GM12874 (cell line): ENCODE measurements at regions not wholly inside any gene's neighbourhood (a gene's known extent, or its start where the extent isn't known, plus 50 kb on each side); places are given as distances from the start of the nearest gene placed in this dataset.

ENCODE experiments used
- CTCF ChIP-seq: IDR thresholded peaks from 2 replicates; pipeline ENCODE4 v1.5.1; 2011; ENCODE audit warnings: low read depth, mild to moderate bottlenecking, control low read depth, low read length, moderate library complexity; ENCODE audit not compliant: insufficient read depth

GRCh38 chr4:19700992-19701391 is 550.7 kb upstream of the SLIT2 start:
- TF ChIP-seq CTCF, result no peak

- TF ChIP-seq CTCF, result no peak
These were observed 552.7 kb upstream of the SLIT2 start for GRCh38 chr4:19698961-19699360.

- no peak for TF ChIP-seq CTCF
These were observed 556.9 kb upstream of the SLIT2 start for GRCh38 chr4:19694812-19695211.

- TF ChIP-seq CTCF, result no peak
These were observed 557.7 kb upstream of the SLIT2 start for GRCh38 chr4:19693936-19694570.

- no peak for TF ChIP-seq CTCF
These were observed 562.2 kb upstream of the SLIT2 start for GRCh38 chr4:19689511-19689910.

GRCh38 chr4:19686456-19686855 is 565.2 kb upstream of the SLIT2 start:
- no peak for TF ChIP-seq CTCF

- TF ChIP-seq CTCF, result no peak
These were observed 567.6 kb upstream of the SLIT2 start for GRCh38 chr4:19684084-19684483.

GRCh38 chr4:19683426-19683825 is 568.3 kb upstream of the SLIT2 start:
- TF ChIP-seq CTCF, result no peak
